H1 (cell line): ENCODE measurements at regions not wholly inside any gene's neighbourhood (a gene's known extent, or its start where the extent isn't known, plus 50 kb on each side); places are given as distances from the start of the nearest gene placed in this dataset.

Source experiments
- CTCF ChIA-PET: fragments of 300-600 bp; sonication (Branson Sonifier 250); formaldehyde crosslinking; loops from one replicate; lab custom pipeline; 2021; ENCODE audit not compliant: partially characterized antibody; lab: Charles Lee
- POLR2A ChIA-PET: fragments of 300-600 bp; sonication (Branson Sonifier 250); formaldehyde crosslinking; loops from one replicate; lab custom pipeline; 2021; ENCODE audit warnings: inconsistent platforms; ENCODE audit not compliant: partially characterized antibody; lab: Charles Lee
- DNase-seq, 2 experiments: peaks; one replicate each; pipeline versions ENCODE4 v3.0.0 to v3.0.0-alpha.2; 2010 to 2022; ENCODE audit warnings: low spot score in 2 of 2, low read depth in 1 of 2, mixed read lengths in 1 of 2
- FAIRE-seq: peaks from 2 replicates; lab custom pipeline; 2011; peaks lifted over from hg19 to GRCh38; lab: Jason Lieb, UNC
- H2AFZ ChIP-seq: 2 replicates; pipeline ENCODE4 v1.8.1; 2012; ENCODE audit warnings: low read length, inconsistent platforms
- H2AK5ac ChIP-seq: 2 replicates; pipeline ENCODE4 v1.6.1; 2013; ENCODE audit warnings: low read depth, low read length
- H2BK120ac ChIP-seq: replicated peaks from 2 replicates; pipeline ENCODE3; 2013; ENCODE audit warnings: low read depth, low read length, inconsistent platforms
- H2BK12ac ChIP-seq: 2 replicates; pipeline ENCODE4 v1.6.1; 2013; ENCODE audit warnings: low read depth, low read length
- H2BK15ac ChIP-seq: 2 replicates; pipeline ENCODE4 v1.6.1; 2013; ENCODE audit warnings: low read length
- H2BK20ac ChIP-seq: 2 replicates; pipeline ENCODE4 v1.6.1; 2013; ENCODE audit warnings: low read length
- H2BK5ac ChIP-seq: 2 replicates; pipeline ENCODE4 v1.6.1; 2013; ENCODE audit warnings: low read depth, low read length
- H3K14ac ChIP-seq: 2 replicates; pipeline ENCODE4 v1.6.1; 2013; ENCODE audit warnings: inconsistent platforms; ENCODE audit not compliant: insufficient read length
- H3K18ac ChIP-seq: 2 replicates; pipeline ENCODE4 v1.6.1; 2013; ENCODE audit warnings: low read length; ENCODE audit errors: extremely low read depth
- H3K23ac ChIP-seq: 2 replicates; pipeline ENCODE4 v1.6.1; 2013; ENCODE audit warnings: inconsistent platforms; ENCODE audit not compliant: insufficient read length
- H3K23me2 ChIP-seq: 2 replicates; pipeline ENCODE4 v1.6.1; 2013; ENCODE audit warnings: low read depth, low read length
- H3K27ac ChIP-seq: 2 replicates; pipeline ENCODE4 v1.6.1; 2011; ENCODE audit warnings: low read depth, low read length, inconsistent platforms
- H3K27me3 ChIP-seq, 4 experiments: replicated peaks in 1 of 4; 1 replicate in 1 of 4; 2 replicates in 3 of 4; pipeline versions ENCODE4 v1.6.1 to v1.8.1; 2011 to 2013; ENCODE audit warnings: low read length in 3 of 4, mild to moderate bottlenecking in 3 of 4, inconsistent platforms in 2 of 4, mixed read lengths in 2 of 4, moderate library complexity in 1 of 4; ENCODE audit not compliant: control insufficient read depth in 3 of 4, insufficient read depth in 3 of 4; ENCODE audit errors: extremely low read depth in 1 of 4
- H3K36me3 ChIP-seq, 4 experiments: 2 replicates each; pipeline versions ENCODE4 v1.6.1 to v1.8.1; 2011 to 2013; ENCODE audit warnings: mild to moderate bottlenecking in 4 of 4, low read length in 3 of 4, moderate library complexity in 2 of 4, control low read depth in 1 of 4, inconsistent platforms in 1 of 4; ENCODE audit not compliant: insufficient read depth in 4 of 4, control insufficient read depth in 2 of 4
- H3K4ac ChIP-seq: replicated peaks from 2 replicates; pipeline ENCODE3; 2013; ENCODE audit warnings: low read length, low read depth, mixed read lengths, inconsistent platforms; ENCODE audit not compliant: insufficient read length
- H3K4me1 ChIP-seq, 4 experiments: replicated peaks in 1 of 4; 1 replicate in 1 of 4; 2 replicates in 3 of 4; pipeline versions ENCODE4 v1.6.1 to v1.8.1; 2011 to 2013; ENCODE audit warnings: low read length in 3 of 4, inconsistent platforms in 2 of 4, mixed read lengths in 1 of 4; ENCODE audit not compliant: insufficient read depth in 4 of 4, control insufficient read depth in 3 of 4
- H3K4me2 ChIP-seq, 2 experiments: 2 replicates each; pipeline versions ENCODE4 v1.6.1 to v1.8.1; 2011 to 2013; ENCODE audit warnings: low read depth in 2 of 2, low read length in 2 of 2, control low read depth in 1 of 2, inconsistent platforms in 1 of 2, mild to moderate bottlenecking in 1 of 2; ENCODE audit not compliant: insufficient read depth in 1 of 2
- H3K4me3 ChIP-seq, 4 experiments: fragments of 200-600, 300-600 bp in 1 of 4; sonication (generic), shearing (Covaris generic), sonication (Bioruptor Twin) in 1 of 4; 2 replicates each; pipeline versions ENCODE4 v1.5.1 to v1.8.1; 2011 to 2016; ENCODE audit warnings: low read length in 4 of 4, low read depth in 3 of 4, control low read depth in 2 of 4, inconsistent platforms in 2 of 4, mild to moderate bottlenecking in 2 of 4, mixed read lengths in 1 of 4, moderate library complexity in 1 of 4; ENCODE audit not compliant: insufficient read depth in 2 of 4; ENCODE audit errors: extremely low read depth in 1 of 4
- H3K56ac ChIP-seq: replicated peaks from 2 replicates; pipeline ENCODE3; 2013; ENCODE audit warnings: low read depth, mild to moderate bottlenecking, mixed read lengths, low read length, inconsistent platforms; ENCODE audit not compliant: insufficient read length
- H3K79me1 ChIP-seq: 2 replicates; pipeline ENCODE4 v1.6.1; 2013; ENCODE audit warnings: low read depth, low read length, control low read depth
- H3K79me2 ChIP-seq, 2 experiments: 2 replicates each; pipeline versions ENCODE4 v1.6.1 to v1.8.1; 2012 to 2013; ENCODE audit warnings: low read length in 2 of 2, mild to moderate bottlenecking in 2 of 2, inconsistent platforms in 1 of 2; ENCODE audit not compliant: insufficient read depth in 2 of 2, control insufficient read depth in 1 of 2
- H3K9ac ChIP-seq, 4 experiments: replicated peaks in 1 of 4; 1 replicate in 1 of 4; 2 replicates in 3 of 4; pipeline versions ENCODE4 v1.6.1 to v1.8.1; 2011 to 2013; ENCODE audit warnings: low read depth in 3 of 4, low read length in 3 of 4, control low read depth in 2 of 4, mild to moderate bottlenecking in 2 of 4, moderate library complexity in 2 of 4, inconsistent platforms in 1 of 4; ENCODE audit errors: extremely low read depth in 1 of 4
- H3K9me3 ChIP-seq, 2 experiments: 2 replicates each; pipeline versions ENCODE4 v1.6.1 to v1.8.1; 2012 to 2013; ENCODE audit warnings: mild to moderate bottlenecking in 2 of 2, moderate library complexity in 2 of 2, control low read depth in 1 of 2, inconsistent platforms in 1 of 2, low read depth in 1 of 2, low read length in 1 of 2, mixed read lengths in 1 of 2; ENCODE audit not compliant: insufficient read depth in 2 of 2
- H4K20me1 ChIP-seq, 2 experiments: replicated peaks in 1 of 2; 2 replicates each; pipeline versions ENCODE3 to v1.8.1; 2011 to 2013; ENCODE audit warnings: inconsistent platforms in 2 of 2, low read length in 2 of 2, mild to moderate bottlenecking in 1 of 2; ENCODE audit not compliant: insufficient read depth in 2 of 2, control insufficient read depth in 1 of 2
- H4K5ac ChIP-seq: 2 replicates; pipeline ENCODE4 v1.6.1; 2013; ENCODE audit warnings: low read length, low read depth, mixed read lengths, inconsistent platforms; ENCODE audit not compliant: insufficient read length
- H4K8ac ChIP-seq: 2 replicates; pipeline ENCODE4 v1.8.0; 2013; ENCODE audit warnings: mild to moderate bottlenecking, moderate library complexity, low read length, inconsistent platforms; ENCODE audit not compliant: insufficient read depth; ENCODE audit errors: extremely low read depth
- H4K91ac ChIP-seq: replicated peaks from 2 replicates; pipeline ENCODE3; 2013; ENCODE audit warnings: low read length, mixed read lengths, inconsistent platforms; ENCODE audit not compliant: insufficient read length
- CBX5 ChIP-seq: fragments of 300-800, 300-1000 bp; sonication (generic); IDR thresholded peaks from 2 replicates; pipeline ENCODE4 v1.7.1; 2016; ENCODE audit warnings: antibody characterized with exemption, low read length, low read depth
- CEBPB ChIP-seq: IDR thresholded peaks from 2 replicates; pipeline ENCODE4 v1.6.1; 2012; ENCODE audit warnings: low read depth, low read length
- CHD2 ChIP-seq: IDR thresholded peaks from 2 replicates; pipeline ENCODE4 v1.6.1; 2012; ENCODE audit warnings: low read length, improper control_type of control experiment
- CTCF ChIP-seq, 3 experiments: IDR thresholded peaks; 1 replicate in 2 of 3; 2 replicates in 1 of 3; pipeline versions ENCODE4 v1.5.1 to v1.6.1; 2011; ENCODE audit warnings: low read length in 3 of 3, mild to moderate bottlenecking in 3 of 3, inconsistent platforms in 2 of 3, low read depth in 1 of 3, moderate library complexity in 1 of 3; ENCODE audit not compliant: insufficient read depth in 1 of 3; ENCODE audit errors: control extremely low read depth in 1 of 3
- HDAC2 ChIP-seq, 2 experiments: fragments of 300-600 bp in 1 of 2; sonication (generic) in 1 of 2; IDR thresholded peaks; 2 replicates each; pipeline ENCODE4 v1.6.1; 2011 to 2012; ENCODE audit warnings: low read depth in 2 of 2, low read length in 2 of 2, mild to moderate bottlenecking in 2 of 2, moderate library complexity in 2 of 2, borderline replicate concordance in 1 of 2, inconsistent platforms in 1 of 2
- RAD21 ChIP-seq, 2 experiments: IDR thresholded peaks in 1 of 2; conservative IDR thresholded peaks in 1 of 2; 2 replicates each; pipeline ENCODE4 v1.6.1; 2011; ENCODE audit warnings: low read depth in 2 of 2, low read length in 2 of 2, improper control_type of control experiment in 1 of 2, inconsistent platforms in 1 of 2, mild to moderate bottlenecking in 1 of 2, moderate library complexity in 1 of 2
- RNF2 ChIP-seq: fragments of 200-900, 300-1000 bp; sonication (generic); IDR thresholded peaks from 2 replicates; pipeline ENCODE4 v1.7.1; 2016; ENCODE audit warnings: borderline replicate concordance, low read depth, mild to moderate bottlenecking, antibody characterized with exemption, low read length; ENCODE audit not compliant: poor library complexity, severe bottlenecking; ENCODE audit errors: missing control alignments
- WGBS, 2 experiments: shearing (Covaris generic) in 1 of 2; methylation state at CpG; one replicate each; pipeline versions ENCODE4 v1.1.6 to v1.1.7; 2013 to 2015; ENCODE audit warnings: low lambda C conversion rate in 2 of 2, mixed read lengths in 2 of 2, inconsistent platforms in 1 of 2, low coverage in 1 of 2, missing lambda C conversion rate in 1 of 2; ENCODE audit not compliant: insufficient replicate concordance in 2 of 2, insufficient coverage in 1 of 2, insufficient read length in 1 of 2; ENCODE audit errors: extremely low coverage in 1 of 2, missing lambda C conversion rate in 1 of 2; 5-methylcytosine and 5-hydroxymethylcytosine counted together

- no peak overlapping the region for H3K4me3 ChIP-seq
- H2BK120ac ChIP-seq = no peak overlapping the region
- H3K4me2 ChIP-seq = no peak overlapping the region
- no peak overlapping the region for H4K5ac ChIP-seq
- no peak overlapping the region for H3K9ac ChIP-seq
- H2AFZ ChIP-seq = no peak overlapping the region
- ChIA-PET CTCF (interaction anchor here (0.7 to 6.1 kb wide), 21 partner anchors 10 to 575 kb away, joined by 3 to 90 read pairs (median 4); no protein-coding TSS in a partner anchor), POLR2A (interaction anchor here (1.3 kb wide), 1 partner anchor 148 kb away, joined by 4 read pairs; no protein-coding TSS in a partner anchor)
- H2BK20ac ChIP-seq = no peak overlapping the region
- WGBS, 2 experiments = 72% methylated on average over 8 of the region's 8 CpGs; no CpG with 5 or more reads in 1 of the 2 experiments
- H2AK5ac ChIP-seq = no peak overlapping the region
- H3K27ac ChIP-seq = no peak overlapping the region
- no peak overlapping the region for H4K8ac ChIP-seq
- TF ChIP-seq CTCF (IDR thresholded peaks at IDR 0.05; ENCODE audit: control extremely low read depth in 1 of 3, insufficient read depth in 1 of 3, low read depth in 1 of 3, low read length in 3 of 3) = peak in 2 of 3 experiments; percentile 66 to 72; a peak in 3 of 4 replicates
- TF ChIP-seq HDAC2 (IDR thresholded peaks at IDR 0.05; ENCODE audit: borderline replicate concordance in 1 of 2, low read depth in 2 of 2, low read length in 2 of 2) = no peak
- no peak for TF ChIP-seq RNF2
- TF ChIP-seq RAD21 (IDR thresholded peaks at IDR 0.05 in 1 of 2, conservative IDR thresholded peaks at IDR 0.05 in 1 of 2; ENCODE audit: low read depth in 2 of 2, low read length in 2 of 2) = peak; percentile 82 to 88
- TF ChIP-seq CHD2 = no peak
- TF ChIP-seq CEBPB = peak; percentile 39; the same call in 1 of the 2 replicates
- no peak for TF ChIP-seq CBX5
- DNase-seq (no peak), FAIRE-seq (peak; percentile 69)
- H3K4me1 ChIP-seq = no peaks in the 10 kb centered on the region
- no peak overlapping the region for H2BK5ac ChIP-seq
- H4K20me1 ChIP-seq = no peaks in the 10 kb centered on the region
- no peak overlapping the region for H3K18ac ChIP-seq
- no peaks in the 10 kb centered on the region for H3K36me3 ChIP-seq
- H3K4ac ChIP-seq = no peak overlapping the region
- H4K91ac ChIP-seq = no peak overlapping the region
- H2BK15ac ChIP-seq = no peak overlapping the region
- H2BK12ac ChIP-seq = no peak overlapping the region
- no peaks in the 10 kb centered on the region; a peak in 1 of 7 replicates for H3K27me3 ChIP-seq
- H3K9me3 ChIP-seq = no peaks in the 10 kb centered on the region
- H3K79me2 ChIP-seq = no peaks in the 10 kb centered on the region
- H3K23me2 ChIP-seq = no peaks in the 10 kb centered on the region; the same call in 1 of the 2 replicates
- H3K56ac ChIP-seq = no peak overlapping the region
- H3K23ac ChIP-seq = no peak overlapping the region
- no peak overlapping the region for H3K14ac ChIP-seq
- H3K79me1 ChIP-seq = no peaks in the 10 kb centered on the region
These were observed 132.5 kb downstream of the LSM5 start for GRCh38 chr7:32357535-32358277.
